Smooth muscle cell (in vitro differentiated cells): ENCODE measurements at regions not wholly inside any gene's neighbourhood (a gene's known extent, or its start where the extent isn't known, plus 50 kb on each side); places are given as distances from the start of the nearest gene placed in this dataset.

Experiments
- DNase-seq: peaks from one replicate; lab custom pipeline; 2025; ENCODE audit not compliant: unreplicated experiment; lab: John Stamatoyannopoulos, UW
- H2AFZ ChIP-seq: fragments of 200-600 bp; sonication (generic); 2 replicates; pipeline ENCODE4 v1.6.0; 2016; ENCODE audit warnings: antibody characterized with exemption, low read depth, mild to moderate bottlenecking
- H3F3A ChIP-seq: fragments of 200-600 bp; sonication (generic); 2 replicates; pipeline ENCODE4 v1.6.0; 2017; ENCODE audit warnings: antibody characterized with exemption, low read depth
- H3K27ac ChIP-seq: fragments of 200-600 bp; sonication (generic); 2 replicates; pipeline ENCODE4 v1.5.1; 2016; ENCODE audit warnings: low read depth, mild to moderate bottlenecking
- H3K27me3 ChIP-seq: fragments of 200-600 bp; sonication (generic); 2 replicates; pipeline ENCODE4 v1.6.1; 2016; ENCODE audit warnings: low read depth, mild to moderate bottlenecking
- H3K36me3 ChIP-seq: fragments of 200-600 bp; sonication (generic); 2 replicates; pipeline ENCODE4 v1.5.1; 2016; ENCODE audit warnings: low read depth
- H3K4me1 ChIP-seq: fragments of 200-600 bp; sonication (generic); 2 replicates; pipeline ENCODE4 v1.5.1; 2016; ENCODE audit warnings: low read depth
- H3K4me2 ChIP-seq: fragments of 200-600 bp; sonication (generic); 2 replicates; pipeline ENCODE4 v1.6.0; 2016; ENCODE audit warnings: mild to moderate bottlenecking
- H3K4me3 ChIP-seq: fragments of 200-600 bp; sonication (generic); 2 replicates; pipeline ENCODE4 v1.5.1; 2016; ENCODE audit warnings: mild to moderate bottlenecking
- H3K79me2 ChIP-seq: fragments of 200-600 bp; sonication (generic); 2 replicates; pipeline ENCODE4 v1.6.0; 2016; ENCODE audit warnings: low read depth, mild to moderate bottlenecking
- H3K9ac ChIP-seq: fragments of 200-600 bp; sonication (generic); 2 replicates; pipeline ENCODE4 v1.6.0; 2016; ENCODE audit warnings: low read depth
- H3K9me3 ChIP-seq: fragments of 200-600 bp; sonication (generic); replicated peaks from 2 replicates; pipeline ENCODE4 v1.5.1; 2016; ENCODE audit warnings: low read depth
- H4K20me1 ChIP-seq: fragments of 200-600 bp; sonication (generic); 2 replicates; pipeline ENCODE4 v1.6.0; 2016; ENCODE audit warnings: low read depth
- WGBS: methylation state at CpG from one replicate; pipeline ENCODE4 v1.1.7; 2016; ENCODE audit warnings: low lambda C conversion rate; 5-methylcytosine and 5-hydroxymethylcytosine counted together
- TF ChIP-seq, protein P1 (sequence below): fragments of 200-600 bp; sonication (generic); IDR thresholded peaks from 2 replicates; pipeline ENCODE4 v1.5.1; 2017; ENCODE audit warnings: borderline replicate concordance, mild to moderate bottlenecking, antibody characterized with exemption; ENCODE audit not compliant: insufficient read depth, poor library complexity, severe bottlenecking

DNA sequence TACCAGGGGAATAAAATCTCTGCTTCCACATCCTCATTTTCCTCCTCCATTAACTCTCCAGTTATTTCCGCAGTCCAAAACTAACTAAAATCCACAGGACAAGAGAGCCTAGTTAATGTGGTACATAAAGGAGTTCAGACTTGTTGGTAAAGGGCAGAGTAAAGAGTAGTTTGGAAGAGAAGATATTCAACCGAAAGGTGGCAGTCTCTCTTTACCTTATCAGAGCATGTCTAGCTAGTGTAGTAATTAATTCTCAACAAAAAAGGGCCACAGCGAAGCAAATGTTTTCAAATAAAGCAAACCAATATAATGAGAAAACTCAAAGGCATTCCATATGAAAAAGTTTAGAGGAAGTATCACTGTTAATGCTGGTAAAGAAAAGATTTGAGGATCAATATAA lies 286.5 kb downstream of the GLUD2 start:
- Histone ChIP-seq H3K4me2 (no peak overlapping the region), H3K27ac (no peak overlapping the region), H3K27me3 (no peaks in the 10 kb centered on the region), H3K9me3 (no peaks in the 10 kb centered on the region), H3K4me3 (no peak overlapping the region), H3K79me2 (no peaks in the 10 kb centered on the region), H3K4me1 (no peaks in the 10 kb centered on the region), H3F3A (no peaks in the 10 kb centered on the region), H4K20me1 (no peaks in the 10 kb centered on the region), H3K36me3 (no peaks in the 10 kb centered on the region), H3K9ac (no peak overlapping the region), H2AFZ (no peak overlapping the region)
- WGBS = 45% methylated on average over 3 of the region's 3 CpGs
- no peak for DNase-seq
- TF ChIP-seq, protein P1, sequence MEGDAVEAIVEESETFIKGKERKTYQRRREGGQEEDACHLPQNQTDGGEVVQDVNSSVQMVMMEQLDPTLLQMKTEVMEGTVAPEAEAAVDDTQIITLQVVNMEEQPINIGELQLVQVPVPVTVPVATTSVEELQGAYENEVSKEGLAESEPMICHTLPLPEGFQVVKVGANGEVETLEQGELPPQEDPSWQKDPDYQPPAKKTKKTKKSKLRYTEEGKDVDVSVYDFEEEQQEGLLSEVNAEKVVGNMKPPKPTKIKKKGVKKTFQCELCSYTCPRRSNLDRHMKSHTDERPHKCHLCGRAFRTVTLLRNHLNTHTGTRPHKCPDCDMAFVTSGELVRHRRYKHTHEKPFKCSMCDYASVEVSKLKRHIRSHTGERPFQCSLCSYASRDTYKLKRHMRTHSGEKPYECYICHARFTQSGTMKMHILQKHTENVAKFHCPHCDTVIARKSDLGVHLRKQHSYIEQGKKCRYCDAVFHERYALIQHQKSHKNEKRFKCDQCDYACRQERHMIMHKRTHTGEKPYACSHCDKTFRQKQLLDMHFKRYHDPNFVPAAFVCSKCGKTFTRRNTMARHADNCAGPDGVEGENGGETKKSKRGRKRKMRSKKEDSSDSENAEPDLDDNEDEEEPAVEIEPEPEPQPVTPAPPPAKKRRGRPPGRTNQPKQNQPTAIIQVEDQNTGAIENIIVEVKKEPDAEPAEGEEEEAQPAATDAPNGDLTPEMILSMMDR = peak; percentile 29

DNA sequence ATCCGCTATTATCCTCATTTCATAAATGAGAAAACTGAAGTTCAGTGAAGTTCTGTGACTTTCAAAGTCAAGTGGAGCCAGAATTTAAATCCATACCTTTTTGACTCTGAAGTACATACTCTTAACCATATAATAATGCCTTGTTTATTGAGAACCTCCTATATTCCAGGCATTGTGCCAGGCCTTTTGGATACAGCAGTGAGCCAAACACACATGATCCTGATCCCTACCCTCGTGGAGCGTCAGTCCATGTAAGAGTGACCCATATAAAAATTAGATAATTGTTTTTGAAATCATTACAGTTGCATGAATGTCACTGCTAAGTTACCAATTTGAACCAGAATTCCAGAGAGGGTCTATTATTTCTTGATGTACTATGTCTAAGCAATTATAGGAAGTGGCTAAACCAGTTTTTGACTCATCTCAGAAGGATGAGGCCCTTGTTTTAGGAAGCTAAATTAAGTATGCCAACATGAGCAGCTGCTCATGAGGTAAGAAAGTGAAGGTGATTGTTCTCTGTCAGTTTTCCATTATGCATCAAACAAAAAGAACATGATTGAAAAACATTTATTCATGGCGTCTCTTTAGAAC lies 289.5 kb downstream of the GLUD2 start:
- WGBS = 63% methylated on average over 4 of the region's 4 CpGs
- no peaks in the 10 kb centered on the region for H3K4me1 ChIP-seq
- TF ChIP-seq, protein P1 = no peak
- no peak for DNase-seq
- no peaks in the 10 kb centered on the region for H3F3A ChIP-seq
- no peaks in the 10 kb centered on the region for H3K27me3 ChIP-seq
- no peak overlapping the region for H3K4me3 ChIP-seq
- no peaks in the 10 kb centered on the region for H3K79me2 ChIP-seq
- H3K9ac ChIP-seq = no peak overlapping the region
- H3K9me3 ChIP-seq = no peaks in the 10 kb centered on the region
- H3K27ac ChIP-seq = no peak overlapping the region
- H3K4me2 ChIP-seq = no peak overlapping the region
- no peaks in the 10 kb centered on the region for H3K36me3 ChIP-seq
- H4K20me1 ChIP-seq = no peaks in the 10 kb centered on the region
- H2AFZ ChIP-seq = no peak overlapping the region

DNA sequence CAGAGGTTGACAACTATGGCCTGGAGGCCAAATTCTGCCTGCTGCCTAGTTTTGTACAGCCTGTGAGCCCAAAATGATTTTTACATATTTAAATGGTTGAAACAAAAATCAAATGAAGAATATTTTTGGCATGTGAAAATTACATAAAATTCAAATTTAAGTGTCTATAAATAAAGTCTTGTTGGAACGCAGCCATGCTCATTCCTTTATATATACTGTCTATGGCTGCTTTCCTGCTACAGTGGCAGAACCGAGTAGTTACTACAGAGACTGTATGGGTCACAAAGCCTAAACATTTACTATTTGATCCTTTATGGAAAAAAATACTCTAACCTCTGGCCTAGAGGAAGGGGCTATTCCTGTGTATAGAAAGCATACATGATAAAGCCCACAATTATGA lies 290.4 kb downstream of the GLUD2 start:
- H3K79me2 ChIP-seq = no peaks in the 10 kb centered on the region
- H3K27ac ChIP-seq = no peak overlapping the region
- TF ChIP-seq, protein P1 = no peak
- H3K4me3 ChIP-seq = no peak overlapping the region
- H3K36me3 ChIP-seq = no peaks in the 10 kb centered on the region
- H3F3A ChIP-seq = no peaks in the 10 kb centered on the region
- 94% methylated on average over 2 of the region's 2 CpGs for WGBS
- H3K27me3 ChIP-seq = no peaks in the 10 kb centered on the region
- H3K9me3 ChIP-seq = no peaks in the 10 kb centered on the region
- no peak for DNase-seq
- no peak overlapping the region for H2AFZ ChIP-seq
- no peaks in the 10 kb centered on the region for H3K4me1 ChIP-seq
- H3K4me2 ChIP-seq = no peak overlapping the region
- H4K20me1 ChIP-seq = no peaks in the 10 kb centered on the region
- H3K9ac ChIP-seq = no peak overlapping the region

DNA sequence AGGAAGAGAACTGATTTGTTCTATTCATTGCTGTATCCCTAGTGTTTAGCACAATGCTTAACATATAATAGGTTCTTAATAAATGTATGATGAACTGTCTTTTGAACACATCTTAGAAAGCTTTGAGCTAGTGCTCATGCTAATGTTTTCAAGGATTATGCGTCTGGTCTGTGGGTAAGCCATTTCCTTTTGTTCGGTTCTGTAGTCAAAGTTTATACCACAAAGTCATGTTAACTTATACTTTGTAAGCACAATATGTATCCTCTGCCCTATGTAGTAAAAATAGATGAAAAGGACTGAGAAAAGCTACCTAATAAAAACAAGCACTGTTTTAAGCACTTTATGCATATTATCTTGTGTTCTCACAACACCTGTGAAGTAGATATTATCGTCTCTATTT lies 301.9 kb downstream of the GLUD2 start:
- TF ChIP-seq, protein P1 = no peak
- no peak for DNase-seq
- Histone ChIP-seq H3K79me2 (no peaks in the 10 kb centered on the region), H3K4me1 (no peaks in the 10 kb centered on the region), H3K9me3 (no peaks in the 10 kb centered on the region), H4K20me1 (no peaks in the 10 kb centered on the region), H3F3A (no peaks in the 10 kb centered on the region), H3K36me3 (no peaks in the 10 kb centered on the region), H3K27me3 (no peaks in the 10 kb centered on the region), H2AFZ (no peak overlapping the region), H3K9ac (no peak overlapping the region), H3K4me3 (no peak overlapping the region), H3K4me2 (no peak overlapping the region), H3K27ac (no peak overlapping the region)
- 73% methylated on average over 3 of the region's 3 CpGs for WGBS
